MM.1S (cell line): ENCODE measurements at regions not wholly inside any gene's neighbourhood (a gene's known extent, or its start where the extent isn't known, plus 50 kb on each side); places are given as distances from the start of the nearest gene placed in this dataset.

Experiments
- DNase-seq: peaks from one replicate; pipeline ENCODE4 v3.0.0-alpha.2; 2015
- H2AFZ ChIP-seq: fragments of 300-600 bp; sonication (generic); 2 replicates; pipeline ENCODE4 v1.6.0; 2016; ENCODE audit warnings: antibody characterized with exemption, low read length
- H3F3A ChIP-seq: fragments of 300-600 bp; sonication (generic); 2 replicates; pipeline ENCODE4 v1.6.1; 2016; ENCODE audit warnings: mild to moderate bottlenecking, antibody characterized with exemption, low read length, moderate library complexity, mixed read lengths; ENCODE audit not compliant: insufficient read depth
- H3K27ac ChIP-seq: fragments of 300-600 bp; sonication (generic); 2 replicates; pipeline ENCODE4 v1.5.1; 2016; ENCODE audit warnings: mild to moderate bottlenecking, low read length
- H3K27me3 ChIP-seq: fragments of 300-600 bp; sonication (generic); replicated peaks from 2 replicates; pipeline ENCODE4 v1.6.0; 2016; ENCODE audit warnings: low read length; ENCODE audit not compliant: insufficient read depth
- H3K36me3 ChIP-seq: fragments of 300-600 bp; sonication (generic); replicated peaks from 2 replicates; pipeline ENCODE4 v1.6.1; 2016; ENCODE audit warnings: mild to moderate bottlenecking, low read length, mixed read lengths; ENCODE audit not compliant: insufficient read depth
- H3K4me1 ChIP-seq: fragments of 300-600 bp; sonication (generic); 2 replicates; pipeline ENCODE4 v1.6.1; 2016; ENCODE audit warnings: low read length, mixed read lengths
- H3K4me2 ChIP-seq: fragments of 300-600 bp; sonication (generic); 2 replicates; pipeline ENCODE4 v1.6.0; 2016; ENCODE audit warnings: low read depth, low read length
- H3K4me3 ChIP-seq: fragments of 300-600 bp; sonication (generic); 2 replicates; pipeline ENCODE4 v1.5.1; 2016; ENCODE audit warnings: low read length, mixed read lengths
- H3K79me2 ChIP-seq: fragments of 300-600 bp; sonication (generic); 2 replicates; pipeline ENCODE4 v1.6.1; 2016; ENCODE audit warnings: mixed run types, low read length, mixed read lengths
- H3K9ac ChIP-seq: fragments of 300-600 bp; sonication (generic); 2 replicates; pipeline ENCODE4 v1.6.1; 2016; ENCODE audit warnings: low read length, mixed read lengths
- H3K9me2 ChIP-seq: fragments of 300-600 bp; sonication (generic); replicated peaks from 2 replicates; pipeline ENCODE4 v1.6.1; 2016; ENCODE audit warnings: mild to moderate bottlenecking, low read length, mixed read lengths; ENCODE audit not compliant: insufficient read depth
- H3K9me3 ChIP-seq: fragments of 300-600 bp; sonication (generic); replicated peaks from 2 replicates; pipeline ENCODE4 v1.6.1; 2016; ENCODE audit warnings: mild to moderate bottlenecking, low read length, mixed read lengths; ENCODE audit not compliant: insufficient read depth
- H4K20me1 ChIP-seq: fragments of 300-600 bp; sonication (generic); 2 replicates; pipeline ENCODE4 v1.6.1; 2016; ENCODE audit warnings: mild to moderate bottlenecking, low read length, moderate library complexity, mixed read lengths; ENCODE audit not compliant: insufficient read depth
- EZH2 ChIP-seq: fragments of 300-600 bp; sonication (generic); optimal IDR thresholded peaks from 2 replicates; pipeline ENCODE3; 2017; ENCODE audit warnings: low read depth, mild to moderate bottlenecking, antibody characterized with exemption, low read length, mixed read lengths
- EZH2phosphoT487 ChIP-seq: fragments of 300-600 bp; sonication (generic); IDR thresholded peaks from 2 replicates; pipeline ENCODE4 v1.6.1; 2018; ENCODE audit warnings: antibody characterized with exemption, low read length
- TF ChIP-seq, protein P1 (sequence below): fragments of 300-600 bp; sonication (generic); IDR thresholded peaks from 2 replicates; pipeline ENCODE4 v1.5.1; 2016; ENCODE audit warnings: antibody characterized with exemption, low read length, mixed read lengths

DNA sequence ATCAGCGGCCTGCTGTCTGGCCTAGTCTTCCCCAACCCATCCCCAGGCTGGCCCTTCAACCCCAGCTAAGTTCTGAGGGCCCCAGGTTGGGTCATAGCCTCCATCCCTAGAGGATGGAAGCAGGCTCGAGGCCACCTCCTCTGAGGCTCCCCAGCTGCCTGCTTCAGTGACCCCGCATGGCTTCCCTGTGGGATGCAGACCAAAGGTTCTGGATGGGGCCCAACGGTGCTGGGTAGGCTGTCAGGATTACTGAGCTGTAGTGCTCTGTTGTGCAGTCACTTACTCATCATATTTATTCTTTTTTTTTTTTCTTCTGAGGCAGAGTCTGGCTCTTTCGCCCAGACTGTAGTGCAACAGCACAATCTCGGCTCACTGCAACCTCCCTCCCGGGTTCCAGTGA lies 92.0 kb downstream of the IRF2BPL start:
- no peaks in the 10 kb centered on the region for H3K9me2 ChIP-seq
- H3K9ac ChIP-seq, result no peak overlapping the region
- TF ChIP-seq EZH2phosphoT487 (no peak), EZH2 (no peak)
- TF ChIP-seq, protein P1, sequence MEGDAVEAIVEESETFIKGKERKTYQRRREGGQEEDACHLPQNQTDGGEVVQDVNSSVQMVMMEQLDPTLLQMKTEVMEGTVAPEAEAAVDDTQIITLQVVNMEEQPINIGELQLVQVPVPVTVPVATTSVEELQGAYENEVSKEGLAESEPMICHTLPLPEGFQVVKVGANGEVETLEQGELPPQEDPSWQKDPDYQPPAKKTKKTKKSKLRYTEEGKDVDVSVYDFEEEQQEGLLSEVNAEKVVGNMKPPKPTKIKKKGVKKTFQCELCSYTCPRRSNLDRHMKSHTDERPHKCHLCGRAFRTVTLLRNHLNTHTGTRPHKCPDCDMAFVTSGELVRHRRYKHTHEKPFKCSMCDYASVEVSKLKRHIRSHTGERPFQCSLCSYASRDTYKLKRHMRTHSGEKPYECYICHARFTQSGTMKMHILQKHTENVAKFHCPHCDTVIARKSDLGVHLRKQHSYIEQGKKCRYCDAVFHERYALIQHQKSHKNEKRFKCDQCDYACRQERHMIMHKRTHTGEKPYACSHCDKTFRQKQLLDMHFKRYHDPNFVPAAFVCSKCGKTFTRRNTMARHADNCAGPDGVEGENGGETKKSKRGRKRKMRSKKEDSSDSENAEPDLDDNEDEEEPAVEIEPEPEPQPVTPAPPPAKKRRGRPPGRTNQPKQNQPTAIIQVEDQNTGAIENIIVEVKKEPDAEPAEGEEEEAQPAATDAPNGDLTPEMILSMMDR, result no peak
- no peak for DNase-seq
- H3K27ac ChIP-seq, result no peak overlapping the region
- no peaks in the 10 kb centered on the region for H3K36me3 ChIP-seq
- H3F3A ChIP-seq, result no peaks in the 10 kb centered on the region
- no peaks in the 10 kb centered on the region for H3K27me3 ChIP-seq
- no peaks in the 10 kb centered on the region for H3K4me1 ChIP-seq
- no peaks in the 10 kb centered on the region for H4K20me1 ChIP-seq
- no peaks in the 10 kb centered on the region for H3K79me2 ChIP-seq
- H2AFZ ChIP-seq, result no peak overlapping the region
- H3K4me2 ChIP-seq, result no peak overlapping the region
- no peak overlapping the region for H3K4me3 ChIP-seq
- no peaks in the 10 kb centered on the region for H3K9me3 ChIP-seq

DNA sequence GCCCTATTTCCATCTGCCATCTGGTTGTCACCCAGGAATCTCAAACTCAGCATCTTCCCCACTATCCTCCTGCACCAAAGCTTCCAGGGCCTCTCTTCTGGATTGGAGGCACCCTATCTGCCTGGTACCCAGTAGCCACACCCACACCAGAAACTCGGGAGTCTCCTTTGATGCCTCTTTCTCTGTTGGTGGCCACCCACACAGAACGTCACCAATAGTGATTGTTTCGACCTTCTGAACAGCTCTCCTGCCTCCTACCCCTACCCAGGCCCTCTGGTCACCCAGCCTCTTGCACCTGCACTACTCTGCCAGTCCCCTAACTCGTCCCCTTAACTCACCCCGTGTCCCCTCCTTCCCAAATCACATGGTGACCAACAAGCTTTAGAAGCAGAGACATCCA lies 95.0 kb downstream of the IRF2BPL start:
- no peaks in the 10 kb centered on the region for H3K36me3 ChIP-seq
- H4K20me1 ChIP-seq, result no peaks in the 10 kb centered on the region
- TF ChIP-seq EZH2phosphoT487 (no peak), EZH2 (no peak)
- TF ChIP-seq, protein P1, result no peak
- H2AFZ ChIP-seq, result no peak overlapping the region
- H3K27ac ChIP-seq, result no peak overlapping the region
- no peak overlapping the region for H3K4me2 ChIP-seq
- no peaks in the 10 kb centered on the region for H3F3A ChIP-seq
- H3K9me3 ChIP-seq, result no peaks in the 10 kb centered on the region
- peaks cover 5% of the 10 kb centered on the region; the same call in 1 of the 2 replicates for H3K4me1 ChIP-seq
- H3K9me2 ChIP-seq, result no peaks in the 10 kb centered on the region
- no peak overlapping the region for H3K9ac ChIP-seq
- no peaks in the 10 kb centered on the region for H3K27me3 ChIP-seq
- DNase-seq, result no peak
- H3K4me3 ChIP-seq, result no peak overlapping the region
- no peaks in the 10 kb centered on the region for H3K79me2 ChIP-seq

DNA sequence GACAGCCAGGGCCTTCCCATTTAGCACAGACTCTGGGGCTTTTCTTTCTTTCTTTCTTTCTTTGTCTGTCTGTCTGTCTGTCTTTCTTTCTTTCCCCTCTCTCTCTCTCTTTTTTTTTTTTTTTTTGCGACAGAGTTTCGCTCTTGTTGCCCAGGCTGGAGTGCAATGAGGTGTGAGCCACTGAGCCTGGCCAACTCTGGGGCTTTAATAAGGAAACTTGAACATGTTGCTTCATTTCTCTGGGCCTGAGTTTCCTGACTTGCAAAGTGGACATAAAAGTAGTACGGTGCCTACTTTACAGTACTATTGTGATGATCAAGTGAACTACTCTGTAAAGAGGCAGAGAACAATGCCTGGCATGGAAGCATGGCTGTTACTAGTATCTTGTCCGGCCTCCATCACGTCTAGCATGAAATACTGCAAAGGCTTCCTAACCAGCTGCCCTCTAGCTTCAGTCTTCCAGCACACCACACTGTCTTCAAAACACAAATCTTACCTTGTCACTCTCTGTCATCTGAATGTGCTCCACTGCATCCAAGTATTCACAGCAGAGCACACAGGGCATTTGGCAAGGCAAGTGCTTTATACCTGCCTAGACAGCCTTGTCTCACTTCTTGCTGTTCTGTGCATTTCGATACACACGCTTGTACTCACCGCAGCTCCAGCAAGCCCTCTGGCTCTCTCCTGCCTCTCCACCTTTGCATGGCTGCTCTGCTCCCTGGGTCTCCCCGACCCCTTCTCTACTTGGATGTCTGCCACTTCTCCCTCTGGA lies 96.7 kb downstream of the IRF2BPL start:
- no peaks in the 10 kb centered on the region for H3K36me3 ChIP-seq
- H3K9me3 ChIP-seq, result no peaks in the 10 kb centered on the region
- TF ChIP-seq EZH2, result no peak
- TF ChIP-seq, protein P1, result no peak
- TF ChIP-seq EZH2phosphoT487, result no peak
- no peaks in the 10 kb centered on the region for H4K20me1 ChIP-seq
- DNase-seq, result no peak
- H3K9me2 ChIP-seq, result no peaks in the 10 kb centered on the region
- no peak overlapping the region for H3K4me2 ChIP-seq
- no peak overlapping the region for H2AFZ ChIP-seq
- H3K4me3 ChIP-seq, result no peak overlapping the region
- peaks cover 5% of the 10 kb centered on the region; the same call in 1 of the 2 replicates for H3K4me1 ChIP-seq
- no peak overlapping the region for H3K9ac ChIP-seq
- no peaks in the 10 kb centered on the region for H3K79me2 ChIP-seq
- H3K27me3 ChIP-seq, result no peaks in the 10 kb centered on the region
- no peaks in the 10 kb centered on the region for H3F3A ChIP-seq
- no peak overlapping the region for H3K27ac ChIP-seq
